ENCODE measurements at regions not wholly inside any gene's neighbourhood (a gene's known extent, or its start where the extent isn't known, plus 50 kb on each side); places are given as distances from the start of the nearest gene placed in this dataset.

DNA sequence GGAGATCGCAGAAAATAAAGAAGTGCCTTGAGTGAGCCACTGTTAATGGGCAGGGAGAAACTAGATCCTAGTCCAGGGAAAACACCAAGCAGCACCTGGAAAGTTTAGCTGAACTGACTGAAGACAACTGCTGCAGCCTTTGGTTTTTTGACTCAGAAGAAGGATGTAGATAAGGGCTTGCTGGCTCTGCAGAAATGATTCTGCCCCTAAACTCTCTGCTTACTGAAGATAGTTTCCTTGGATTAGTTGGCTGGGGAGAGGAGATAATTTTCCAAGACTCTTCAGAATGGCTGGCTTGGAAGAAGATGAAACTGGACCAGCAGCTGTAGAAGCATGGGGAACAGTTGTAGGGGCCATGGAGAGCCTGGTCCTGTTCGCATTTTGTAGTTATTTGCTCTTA, 471.8 kb downstream of the KDM4C start:
- no peak for DNase-seq

DNA sequence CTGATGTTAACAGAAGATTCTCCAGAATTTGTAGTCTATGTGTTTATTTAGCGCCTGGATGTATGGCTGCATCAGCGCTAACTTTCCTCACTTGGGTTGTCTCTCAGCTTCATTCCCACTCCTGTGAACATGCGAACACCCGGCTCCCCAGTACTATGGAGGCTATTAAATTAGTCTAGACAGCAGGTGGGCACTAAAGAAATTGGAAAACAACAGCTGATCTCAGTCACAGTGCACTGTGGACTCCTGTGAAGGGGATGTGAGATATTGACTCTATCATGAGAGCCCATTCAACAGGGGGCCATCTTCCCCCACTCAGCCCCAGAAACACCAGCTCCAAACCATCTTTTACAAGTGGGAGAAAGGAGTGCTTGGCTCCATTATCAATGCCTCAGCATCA, 471.0 kb downstream of the KDM4C start:
- no peak for DNase-seq

DNA sequence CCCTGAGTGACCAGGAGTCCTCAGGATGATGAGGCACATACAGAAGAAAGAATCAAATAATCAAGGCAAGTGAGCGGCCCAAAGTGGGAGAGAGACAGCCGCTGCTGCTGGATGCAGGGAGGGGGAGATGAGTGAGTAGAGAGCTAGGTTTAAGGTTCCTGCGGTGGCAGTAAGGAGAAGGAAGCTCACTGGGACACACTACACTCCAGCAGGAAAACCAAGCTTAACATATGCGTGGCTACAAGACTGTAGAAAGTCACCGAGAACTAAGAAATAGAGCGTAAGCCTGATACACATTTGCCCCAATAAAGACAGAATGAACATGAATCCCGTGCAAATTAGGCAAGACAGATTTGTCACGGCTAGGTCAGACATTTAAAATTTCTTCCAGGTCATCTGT, 470.2 kb downstream of the KDM4C start:
- DNase-seq, result no peak

DNA sequence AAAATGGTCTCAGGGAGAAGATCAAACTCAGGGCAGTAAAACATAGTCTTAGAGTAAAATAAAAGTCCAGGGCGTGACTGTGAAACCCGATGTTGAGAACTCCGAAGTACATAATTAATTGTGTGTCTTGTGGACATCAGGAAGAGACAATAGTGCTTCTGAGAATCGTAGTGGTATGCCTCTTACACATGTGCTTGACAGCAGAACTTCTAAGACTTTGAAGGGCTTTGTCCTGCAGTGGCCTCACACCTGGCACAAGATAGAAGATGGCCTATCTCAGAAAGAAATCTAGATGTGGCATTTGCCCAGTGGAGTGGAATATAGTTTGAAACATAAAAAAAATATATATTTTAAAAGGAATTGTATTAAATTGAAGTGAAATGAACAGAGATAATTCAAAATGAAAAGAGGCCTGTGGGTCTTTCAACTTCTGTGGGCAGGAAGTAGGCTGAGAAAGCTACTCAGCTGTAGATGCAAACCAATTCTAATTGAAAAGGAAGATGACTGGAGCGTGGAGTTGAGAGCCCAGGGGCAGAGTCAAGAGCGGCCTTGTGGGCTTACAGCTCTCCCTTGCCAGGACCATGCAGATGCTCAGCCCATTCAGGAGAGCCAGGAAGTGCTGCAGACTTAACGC, 468.4 kb downstream of the KDM4C start:
- no peak for DNase-seq
